KBM-7 (cell line): ENCODE measurements at regions not wholly inside any gene's neighbourhood (a gene's known extent, or its start where the extent isn't known, plus 50 kb on each side); places are given as distances from the start of the nearest gene placed in this dataset.

ENCODE experiments used
- DNase-seq: peaks from one replicate; pipeline ENCODE4 v3.0.0-alpha.2; 2015
- in situ Hi-C: fragments of 300-500 bp; cut with MboI; formaldehyde crosslinking; loops from 2 replicates; pipeline ENCODE4 v1.14.3; 2020; ENCODE audit warnings: low sequenced_read_pairs, low pct_unique_long_range_greater_than_20kb, mixed read lengths

DNA sequence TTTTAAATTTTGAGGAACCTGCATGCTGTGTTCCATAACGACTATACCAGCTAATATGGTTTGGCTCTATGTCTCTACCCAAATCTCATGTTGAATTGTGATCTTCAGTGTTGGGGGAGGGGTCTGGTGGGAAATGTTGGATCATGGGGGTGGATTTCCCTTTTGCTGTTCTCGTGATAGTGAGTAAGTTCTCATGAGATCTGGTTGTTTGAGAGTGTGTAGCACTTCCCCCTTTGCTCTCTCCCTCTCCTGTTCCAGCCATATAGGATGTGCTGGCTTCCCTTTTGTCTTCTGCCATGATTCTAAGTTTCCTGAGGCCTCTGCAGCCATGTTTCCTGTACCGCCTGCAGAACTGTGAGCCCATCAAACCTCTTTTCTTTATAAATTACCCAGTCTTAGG, 61.8 kb upstream of the NEDD9 start:
- in situ Hi-C loops, result no loop called here
- DNase-seq, result peak; percentile 39

DNA sequence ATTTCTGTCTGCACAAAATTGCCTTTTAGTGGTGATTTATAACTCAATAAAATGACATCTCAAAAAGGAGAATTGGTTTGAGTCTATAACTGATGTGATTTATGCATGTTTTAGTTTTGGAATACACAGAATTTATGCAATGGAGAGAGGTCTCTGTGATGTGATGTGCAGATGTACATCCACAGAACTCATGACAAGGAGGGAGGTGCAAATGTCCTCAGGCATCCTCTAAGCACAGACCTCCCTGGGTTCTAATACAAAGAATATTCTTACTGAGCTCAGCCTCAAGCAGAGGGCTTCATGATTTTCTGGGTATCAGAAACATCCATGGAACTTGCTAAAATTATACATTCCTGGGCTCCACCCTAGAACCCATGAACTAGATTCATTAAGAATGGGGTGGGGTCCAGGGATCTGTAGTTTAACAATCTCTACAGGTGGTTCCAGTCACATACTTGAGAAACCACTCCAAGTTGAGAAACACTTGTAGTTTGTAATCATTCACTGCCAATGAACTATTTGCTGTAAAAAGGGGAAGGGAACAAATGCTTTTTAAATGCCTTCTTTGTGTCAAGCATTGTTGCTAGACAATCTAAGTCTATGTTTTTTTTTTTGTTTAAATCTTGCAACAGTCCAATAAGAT, 60.2 kb upstream of the NEDD9 start:
- in situ Hi-C loops, result no loop called here
- no peak for DNase-seq

DNA sequence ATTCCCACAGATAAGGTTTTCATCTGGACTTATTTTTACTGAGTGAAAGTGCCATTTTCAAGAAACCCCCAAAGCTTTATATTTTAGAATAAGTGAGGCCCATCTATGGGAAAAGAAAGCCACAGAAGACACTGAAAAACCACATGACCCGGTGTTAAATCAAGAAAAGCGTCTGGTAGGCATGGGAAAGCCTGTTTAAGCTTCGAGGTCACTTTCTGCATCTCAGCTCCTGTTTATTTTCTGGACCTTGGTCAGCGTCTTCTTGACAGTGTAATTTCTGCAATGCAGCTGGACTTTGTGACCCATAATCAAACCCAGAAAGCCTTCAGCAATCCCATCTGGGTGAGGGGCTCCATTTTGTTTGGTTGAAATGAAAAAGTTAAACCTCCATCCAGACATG, 59.6 kb upstream of the NEDD9 start:
- DNase-seq, result no peak
- in situ Hi-C loops, result no loop called here

DNA sequence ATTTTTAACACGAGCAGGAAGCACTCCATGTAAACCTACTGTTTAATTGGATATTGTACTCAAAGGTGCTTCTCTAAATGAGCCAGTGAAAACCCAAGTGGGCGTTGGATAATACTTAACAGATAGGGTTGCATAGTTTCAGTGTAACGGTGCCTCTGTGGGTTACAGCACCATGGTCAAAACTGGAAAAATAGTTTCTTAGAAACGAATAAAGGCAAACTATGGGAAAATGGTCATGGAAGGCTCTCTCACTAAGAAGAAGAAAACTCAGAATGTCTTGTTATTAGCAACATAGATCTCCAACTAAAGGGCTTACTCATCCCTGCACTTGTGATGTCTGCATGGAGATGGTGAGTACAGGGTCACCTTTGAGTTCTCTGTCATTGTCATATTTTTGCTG, 59.1 kb upstream of the NEDD9 start:
- no peak for DNase-seq
- in situ Hi-C loops, result no loop called here

DNA sequence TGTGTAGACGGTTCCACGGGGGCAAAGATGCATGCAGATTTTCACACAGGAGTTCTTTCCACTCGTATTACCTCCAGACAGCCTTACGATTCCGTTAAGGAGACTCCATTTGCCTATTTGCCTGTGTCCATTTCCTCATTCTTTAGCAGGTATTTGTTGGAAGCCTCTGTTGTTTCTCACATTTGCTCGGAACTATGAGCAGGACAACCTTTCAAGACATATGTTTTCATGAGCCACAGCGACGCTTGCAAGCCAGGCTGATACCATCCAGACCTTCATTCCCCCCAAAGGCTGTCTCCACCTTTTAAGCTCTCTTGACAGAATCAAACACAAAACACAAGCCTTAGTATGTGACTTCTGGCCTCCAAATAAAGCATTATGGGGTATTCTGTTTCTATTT, 57.6 kb upstream of the NEDD9 start:
- in situ Hi-C loops, result no loop called here
- DNase-seq, result no peak

DNA sequence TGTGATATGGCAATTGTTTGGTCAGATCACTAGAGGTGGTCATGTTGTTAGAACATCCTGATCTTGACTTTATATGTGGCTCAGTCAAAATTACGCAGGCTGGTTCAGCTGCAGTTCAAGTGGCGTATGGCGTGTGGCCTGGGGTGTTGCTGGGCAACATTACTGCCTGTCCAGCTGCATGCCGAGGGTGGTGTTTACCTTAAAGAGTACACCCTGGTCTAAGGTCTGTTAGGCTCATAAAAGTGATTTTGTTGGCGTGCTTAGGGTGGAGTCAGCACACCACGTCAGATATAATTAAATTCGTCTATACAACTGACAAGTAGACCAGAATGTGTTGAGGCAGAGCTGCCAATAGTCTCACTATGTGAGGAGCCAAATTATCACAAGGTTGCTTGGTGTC, 55.6 kb upstream of the NEDD9 start:
- DNase-seq, result no peak
- in situ Hi-C loops, result no loop called here

DNA sequence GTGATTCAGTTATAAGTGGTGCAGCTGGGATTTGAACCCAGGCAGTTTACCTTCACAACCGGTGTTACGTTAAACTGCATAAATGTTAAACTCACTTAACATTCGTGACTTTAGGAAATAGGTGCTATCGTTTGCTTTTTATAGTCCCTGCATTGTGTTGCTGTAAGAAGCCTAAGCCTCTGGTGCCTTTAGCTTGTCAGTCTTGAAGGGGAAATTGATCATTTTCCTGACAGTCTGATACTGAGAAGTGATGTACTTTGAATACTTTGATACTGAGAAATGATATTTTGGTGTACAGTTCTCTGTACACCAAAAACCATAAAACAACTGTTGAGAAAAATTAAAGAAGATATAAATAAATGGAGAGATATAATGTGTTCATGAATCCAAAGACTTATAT, 52.5 kb upstream of the NEDD9 start:
- in situ Hi-C loops, result no loop called here

DNA sequence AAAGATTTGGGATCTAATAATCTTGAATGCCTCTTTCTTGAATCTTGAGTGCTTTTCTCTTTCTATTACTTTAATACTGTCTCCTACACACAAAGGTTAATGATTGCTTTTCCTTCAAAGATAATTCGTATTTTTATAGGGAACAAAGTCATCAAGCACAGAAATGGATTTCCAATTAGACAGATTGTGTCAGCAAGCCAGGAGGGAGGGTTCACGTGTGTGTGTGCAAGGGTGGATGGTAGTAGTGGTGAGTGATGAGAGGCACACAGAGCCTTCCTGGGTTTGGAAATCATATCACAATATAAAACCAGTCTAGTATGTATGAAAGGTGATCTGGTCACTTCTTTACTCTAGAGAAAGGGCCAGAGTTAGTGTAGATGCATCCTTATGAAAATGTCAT, 51.2 kb upstream of the NEDD9 start:
- no peak for DNase-seq
- in situ Hi-C loops, result no loop called here

More for the DNA sequence above, 52.5 kb upstream of the NEDD9 start:
- no peak for DNase-seq

DNA sequence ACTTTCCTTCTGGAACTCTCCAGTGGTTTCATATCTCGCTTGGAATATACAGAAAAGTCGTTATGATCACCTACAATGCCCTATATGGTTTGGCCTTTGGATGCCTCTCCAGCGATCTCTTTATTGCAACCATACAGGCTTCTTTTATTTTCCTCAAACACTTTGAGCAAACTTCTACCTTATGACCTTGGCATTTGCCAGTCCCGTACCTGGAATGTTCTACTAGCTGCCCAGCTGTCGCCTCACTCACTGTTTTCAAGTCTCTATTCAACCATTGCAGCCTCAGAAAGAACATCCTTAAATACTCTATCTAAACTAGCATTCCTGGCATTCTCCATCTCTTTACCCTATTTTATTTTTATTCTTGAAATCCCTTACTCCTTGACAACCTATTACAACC, 50.4 kb upstream of the NEDD9 start:
- in situ Hi-C loops, result no loop called here
- no peak for DNase-seq
